ENCODE measurements at regions not wholly inside any gene's neighbourhood (a gene's known extent, or its start where the extent isn't known, plus 50 kb on each side); places are given as distances from the start of the nearest gene placed in this dataset.

DNA sequence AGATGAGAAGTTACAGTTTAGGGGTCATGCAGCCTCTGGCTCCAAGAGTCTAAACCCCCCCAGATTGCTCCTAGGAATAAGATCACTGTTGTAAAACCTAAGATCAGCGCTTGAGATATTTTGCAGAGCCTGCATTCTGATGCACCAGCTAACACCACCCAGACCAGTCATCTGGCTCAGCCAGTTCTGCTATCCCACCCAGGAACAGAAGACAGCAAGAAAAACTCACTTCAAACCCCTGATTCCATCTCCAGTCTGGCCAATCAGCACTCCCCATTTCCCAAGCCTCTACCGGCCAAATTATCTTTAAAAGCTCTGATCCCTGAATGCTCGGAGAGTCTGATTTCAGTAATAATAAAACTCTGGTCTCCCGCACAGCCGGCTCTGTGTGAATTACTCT is 158.6 kb downstream of the ZNF664 start:
- Histone ChIP-seq H4K20me1 (ENCODE audit: control insufficient read depth, insufficient read depth, insufficient read length) (no peaks in the 10 kb centered on the region), H3K4ac (ENCODE audit: low read depth, low read length) (no peak overlapping the region), H2BK20ac (ENCODE audit: low read depth, low read length, poor library complexity, severe bottlenecking) (no peak overlapping the region), H3K4me1 (ENCODE audit: insufficient read depth, low read length) (peaks cover 4% of the 10 kb centered on the region; the same call in 1 of the 2 replicates), H4K8ac (replicated peaks; ENCODE audit: insufficient read length, low read depth, low read length) (no peak overlapping the region), H3K27me3 (ENCODE audit: insufficient read depth, low read length) (no peaks in the 10 kb centered on the region), H2BK15ac (ENCODE audit: low read depth, low read length) (no peak overlapping the region), H3K27ac (ENCODE audit: insufficient read length, low read depth, low read length) (peak overlapping the region; percentile 53), H3K18ac (ENCODE audit: insufficient read length, low read depth, low read length) (no peak overlapping the region), H3K23ac (ENCODE audit: insufficient read length, low read depth, low read length) (no peak overlapping the region), H3K9ac (ENCODE audit: extremely low read depth, insufficient read length, low read length) (no peak overlapping the region), H2AFZ (ENCODE audit: low read length) (no peak overlapping the region), H3K56ac (ENCODE audit: insufficient read length, low read depth, low read length) (no peak overlapping the region), H3K23me2 (ENCODE audit: insufficient read length, low read depth, low read length, poor library complexity, severe bottlenecking) (no peaks in the 10 kb centered on the region), H2BK12ac (ENCODE audit: insufficient read length, low read depth, low read length) (no peak overlapping the region), H3K9me3 (ENCODE audit: control insufficient read depth, low read depth, low read length) (no peaks in the 10 kb centered on the region), H2AK5ac (ENCODE audit: insufficient read length, low read length) (no peak overlapping the region), H3K79me1 (ENCODE audit: insufficient read depth, low read depth, low read length, poor library complexity, severe bottlenecking) (no peaks in the 10 kb centered on the region), H3K4me2 (ENCODE audit: insufficient read depth, insufficient read length, low read length) (peak overlapping the region; percentile 17), H2BK120ac (ENCODE audit: low read depth, low read length, poor library complexity, severe bottlenecking) (no peak overlapping the region), H3K14ac (ENCODE audit: insufficient read depth, low read length) (no peak overlapping the region), H3T11ph (ENCODE audit: low read length) (no peak overlapping the region), H4K5ac (ENCODE audit: insufficient read length, low read depth, low read length) (no peak overlapping the region), H4K91ac (ENCODE audit: insufficient read length, low read depth, low read length) (no peak overlapping the region), H3K79me2 (ENCODE audit: insufficient read depth, low read length) (no peaks in the 10 kb centered on the region), H2BK5ac (ENCODE audit: insufficient read length, low read length) (no peak overlapping the region)
- Mint-ChIP-seq H3K36me3 (ENCODE audit: insufficient read depth in 1 of 3, low read depth in 3 of 3) (peaks cover 1% of the 10 kb centered on the region in 3 experiments; a peak in 5 of 7 replicates), H3K27me3 (ENCODE audit: low read depth) (peaks cover 3% of the 10 kb centered on the region), H3K27ac (peak overlapping the region; percentile 89 to 95 (median 95); a peak in 6 of 7 replicates), H3K4me1 (peaks cover 36 to 40% of the 10 kb centered on the region in 2 experiments), H3K4me3 (peak overlapping the region in 1 of 2 experiments; percentile 10; a peak in 1 of 5 replicates), H3K9me3 (peaks cover under 1 to 5% of the 10 kb centered on the region in 2 experiments)
- no peak for DNase-seq
- TF ChIP-seq, protein P1, sequence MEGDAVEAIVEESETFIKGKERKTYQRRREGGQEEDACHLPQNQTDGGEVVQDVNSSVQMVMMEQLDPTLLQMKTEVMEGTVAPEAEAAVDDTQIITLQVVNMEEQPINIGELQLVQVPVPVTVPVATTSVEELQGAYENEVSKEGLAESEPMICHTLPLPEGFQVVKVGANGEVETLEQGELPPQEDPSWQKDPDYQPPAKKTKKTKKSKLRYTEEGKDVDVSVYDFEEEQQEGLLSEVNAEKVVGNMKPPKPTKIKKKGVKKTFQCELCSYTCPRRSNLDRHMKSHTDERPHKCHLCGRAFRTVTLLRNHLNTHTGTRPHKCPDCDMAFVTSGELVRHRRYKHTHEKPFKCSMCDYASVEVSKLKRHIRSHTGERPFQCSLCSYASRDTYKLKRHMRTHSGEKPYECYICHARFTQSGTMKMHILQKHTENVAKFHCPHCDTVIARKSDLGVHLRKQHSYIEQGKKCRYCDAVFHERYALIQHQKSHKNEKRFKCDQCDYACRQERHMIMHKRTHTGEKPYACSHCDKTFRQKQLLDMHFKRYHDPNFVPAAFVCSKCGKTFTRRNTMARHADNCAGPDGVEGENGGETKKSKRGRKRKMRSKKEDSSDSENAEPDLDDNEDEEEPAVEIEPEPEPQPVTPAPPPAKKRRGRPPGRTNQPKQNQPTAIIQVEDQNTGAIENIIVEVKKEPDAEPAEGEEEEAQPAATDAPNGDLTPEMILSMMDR (conservative IDR thresholded peaks at IDR 0.05): no peak
- WGBS (ENCODE audit: extremely low coverage, insufficient read length, low lambda C conversion rate): no CpG with 5 or more reads among the region's 5 CpGs

Data from H9 (cell line).